GM19351 (cell line): ENCODE measurements at regions not wholly inside any gene's neighbourhood (a gene's known extent, or its start where the extent isn't known, plus 50 kb on each side); places are given as distances from the start of the nearest gene placed in this dataset.
"Not testable (repeated sequence)": the region's sequence is repeated elsewhere in the genome, so short reads cannot be mapped to it uniquely, and the experiment has no call there.

Source experiments
- ATAC-seq: cut with Tn5 transposase; IDR thresholded peaks from one replicate; pipeline ENCODE4 v1.9.1; 2021; ENCODE audit warnings: mild to moderate bottlenecking, moderate library complexity; ENCODE audit not compliant: unreplicated experiment

DNA sequence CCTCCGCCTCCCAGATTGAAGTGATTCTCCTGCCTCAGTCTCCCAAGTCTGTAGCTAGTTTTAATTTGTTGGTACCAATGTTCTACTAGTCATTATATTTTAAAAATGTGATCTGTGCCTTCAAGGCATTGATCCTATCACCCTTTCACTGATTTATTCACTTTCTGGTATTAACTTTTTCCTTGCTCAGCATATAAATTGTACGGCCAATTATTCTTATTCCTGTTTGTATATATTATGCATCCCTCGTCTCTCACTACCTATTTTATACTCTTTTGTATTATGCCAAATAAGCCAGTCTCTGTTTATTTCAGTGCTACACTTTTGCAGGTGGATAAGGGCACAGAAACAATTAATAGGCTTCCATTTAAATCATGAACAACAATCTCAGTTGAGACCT lies 620.2 kb upstream of the BCHE start:
- no peak for ATAC-seq

DNA sequence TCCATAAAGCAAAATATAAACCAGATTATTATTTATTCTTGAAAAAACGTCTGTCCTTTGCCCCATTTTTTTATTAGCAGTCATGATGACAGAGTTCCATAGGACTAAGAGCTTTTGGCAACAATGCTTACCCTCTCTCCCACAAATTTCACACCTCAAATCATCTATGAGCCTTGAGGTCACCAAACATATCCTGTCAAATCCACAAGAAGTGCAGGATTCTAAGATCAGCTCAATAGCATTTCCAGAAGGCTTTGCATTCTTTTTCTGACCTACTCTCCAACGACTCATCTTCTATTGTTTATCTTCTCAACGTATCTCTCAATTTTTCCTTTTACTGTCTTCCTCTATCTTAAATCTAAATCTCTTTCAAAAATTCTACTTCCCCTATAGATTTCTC lies 619.1 kb upstream of the BCHE start:
- no peak for ATAC-seq

DNA sequence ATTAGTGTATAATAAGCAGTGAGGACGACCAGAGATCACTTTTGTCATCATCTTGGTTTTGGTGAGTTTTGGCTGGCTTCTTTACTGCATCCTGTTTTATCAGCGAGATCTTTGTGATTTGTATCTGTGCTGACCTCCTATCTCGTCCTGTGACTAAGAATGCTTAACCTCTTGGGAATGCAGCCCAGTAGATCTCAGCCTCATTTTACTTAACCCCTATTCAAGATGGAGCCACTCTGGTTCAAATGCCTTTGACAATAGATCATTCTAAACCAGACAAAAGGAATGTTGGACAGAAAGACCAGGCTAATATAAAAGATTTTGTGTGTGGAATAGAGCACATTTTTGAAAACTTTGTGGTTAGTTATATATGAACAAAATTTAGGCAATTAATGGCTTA lies 618.5 kb upstream of the BCHE start:
- ATAC-seq = no peak

DNA sequence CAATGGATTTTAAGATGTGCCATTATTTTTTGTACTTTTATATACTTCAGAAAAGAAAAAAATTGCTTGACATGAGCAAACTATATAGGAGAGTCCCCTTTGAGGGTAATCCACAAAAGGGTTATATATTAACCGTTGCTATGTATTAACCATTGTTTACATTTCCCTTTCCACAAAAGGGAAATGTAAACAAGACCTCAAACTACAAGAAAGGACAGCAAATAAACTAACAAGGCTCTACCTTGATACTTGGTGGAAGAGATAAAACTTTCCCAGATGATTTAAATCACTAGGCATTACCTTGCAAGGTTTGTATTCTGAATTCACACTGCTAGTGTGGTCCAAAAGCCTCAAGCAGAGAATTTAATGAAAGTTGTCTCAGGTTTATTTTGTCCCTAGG lies 616.3 kb upstream of the BCHE start:
- ATAC-seq = no peak

DNA sequence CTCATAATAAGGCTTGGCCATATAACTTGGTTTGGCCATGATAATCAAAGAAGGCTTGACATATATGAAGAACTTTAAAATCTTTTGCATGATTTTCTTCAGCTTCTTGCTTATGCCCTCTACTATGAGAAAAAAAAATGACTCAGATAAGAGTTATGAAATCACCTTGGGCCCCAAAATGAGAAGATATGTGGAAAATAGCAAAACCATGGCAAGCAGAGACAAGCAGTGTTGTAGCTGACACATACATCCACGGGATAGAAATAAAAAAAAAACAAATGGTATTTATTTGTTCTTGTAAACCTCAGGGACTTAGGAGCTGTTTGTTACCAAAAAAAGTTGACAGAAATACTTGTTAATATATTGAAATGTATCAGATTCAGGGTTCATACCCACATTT lies 614.8 kb upstream of the BCHE start:
- no peak for ATAC-seq

DNA sequence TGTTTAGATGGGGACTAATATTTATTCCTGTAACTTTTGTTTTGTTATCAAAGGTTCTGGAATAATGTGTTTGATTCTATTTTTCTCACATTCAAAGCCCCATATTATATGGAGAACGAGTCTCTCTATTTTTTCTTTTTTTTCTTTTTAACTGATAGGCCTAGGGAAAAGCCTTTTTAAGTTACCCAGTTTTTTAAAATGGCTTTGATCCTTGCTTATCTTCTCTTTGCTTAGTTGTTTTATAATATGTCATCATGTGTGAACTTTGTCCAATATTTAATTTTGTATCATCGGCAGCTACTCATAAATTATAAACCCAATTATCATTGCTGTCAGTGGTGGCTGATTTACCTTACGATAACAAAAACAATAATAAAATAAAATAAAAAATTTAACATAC lies 610.3 kb upstream of the BCHE start:
- no peak for ATAC-seq

DNA sequence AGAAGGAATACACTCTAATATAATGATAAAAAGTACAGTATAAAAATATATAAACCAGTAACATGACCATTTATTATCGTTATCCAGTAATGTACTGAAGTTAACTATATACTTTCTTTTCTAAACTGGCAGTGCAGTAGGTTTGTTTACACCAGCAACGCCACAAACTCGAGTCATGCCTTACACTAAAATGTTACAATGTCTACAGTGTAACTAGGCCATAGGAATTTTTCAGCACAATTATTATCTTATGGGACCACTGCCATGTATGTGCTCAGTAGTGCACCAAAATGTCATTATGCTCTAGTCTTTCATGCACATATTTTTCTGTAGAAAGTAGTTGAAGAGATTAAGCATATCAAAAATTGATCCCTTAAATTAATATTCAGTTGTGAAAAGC lies 609.8 kb upstream of the BCHE start:
- no peak for ATAC-seq

DNA sequence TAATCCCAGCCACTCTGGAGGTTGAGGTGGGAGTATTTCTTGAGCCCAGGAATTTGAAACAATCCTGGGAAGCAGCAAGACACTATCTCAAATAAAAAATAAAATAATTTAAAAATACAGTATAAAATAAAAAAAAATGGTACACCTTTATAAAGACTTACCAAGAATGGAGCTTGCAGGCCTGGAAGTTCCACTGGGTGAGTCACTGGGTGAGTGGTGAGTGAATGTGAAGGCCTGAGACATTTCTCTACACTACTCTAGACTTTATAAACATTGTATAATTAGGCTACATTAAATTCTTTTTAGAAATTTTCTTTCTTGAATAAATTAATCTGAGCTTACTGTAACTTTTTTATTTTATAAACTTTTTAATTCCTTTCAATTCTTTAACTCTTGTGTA lies 609.1 kb upstream of the BCHE start:
- ATAC-seq = no peak

DNA sequence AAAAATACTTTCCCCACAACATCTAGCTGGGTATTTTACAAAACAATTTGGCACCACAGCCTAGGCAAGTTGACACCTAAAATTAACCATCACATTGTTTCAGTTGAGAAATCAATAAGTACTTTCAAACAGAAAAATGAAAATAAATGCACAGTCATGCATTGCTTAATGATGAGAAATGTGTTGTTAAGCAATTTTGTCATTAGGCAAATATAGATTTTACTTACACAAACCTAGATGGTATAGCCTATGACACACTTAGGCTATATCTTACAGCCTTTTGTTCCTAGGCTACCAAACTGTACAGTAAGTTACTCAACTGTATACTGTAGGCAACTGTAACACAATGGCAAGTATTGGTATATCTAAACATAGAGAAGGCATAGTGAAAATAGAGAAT lies 608.6 kb upstream of the BCHE start:
- ATAC-seq = no peak

DNA sequence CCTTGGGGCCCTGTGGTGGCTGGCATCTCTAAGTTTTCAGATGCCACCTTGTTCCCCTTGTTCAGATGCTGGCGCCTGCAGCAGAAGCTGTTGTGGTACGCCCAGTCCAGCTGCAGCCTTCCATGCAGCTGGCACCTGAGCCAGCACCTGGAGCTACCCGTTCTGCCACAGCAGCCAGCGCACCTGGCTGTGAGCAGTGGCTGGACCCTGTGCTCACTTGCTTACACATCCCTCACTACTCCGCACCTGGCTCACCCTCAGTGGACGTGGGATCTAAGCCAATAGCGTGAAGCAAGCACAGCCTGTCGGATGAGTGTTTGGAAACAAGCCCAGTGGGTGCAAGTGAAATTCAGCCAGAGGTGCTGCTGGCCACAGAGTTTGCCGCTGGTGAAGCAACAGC lies 607.5 kb upstream of the BCHE start:
- no peak for ATAC-seq

DNA sequence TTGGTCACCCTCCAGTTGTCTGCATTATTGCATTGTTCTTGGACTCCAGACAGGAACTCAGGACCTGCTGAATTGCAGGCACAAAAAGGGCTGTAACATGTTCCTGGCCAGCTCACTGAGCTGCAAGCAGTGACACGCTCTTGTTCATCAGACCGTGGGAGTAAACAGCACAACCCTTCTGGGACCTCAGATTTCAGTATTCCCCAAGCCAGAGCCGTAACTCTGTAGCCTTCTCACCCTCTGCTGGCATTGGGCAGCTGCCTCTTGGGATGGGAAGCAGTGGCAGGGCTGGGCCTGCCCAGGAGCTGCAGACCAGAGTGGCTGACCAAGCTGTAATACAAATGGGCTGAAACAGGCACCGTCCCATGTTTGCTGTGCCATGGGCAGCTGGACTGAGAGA lies 607.1 kb upstream of the BCHE start:
- no peak for ATAC-seq

DNA sequence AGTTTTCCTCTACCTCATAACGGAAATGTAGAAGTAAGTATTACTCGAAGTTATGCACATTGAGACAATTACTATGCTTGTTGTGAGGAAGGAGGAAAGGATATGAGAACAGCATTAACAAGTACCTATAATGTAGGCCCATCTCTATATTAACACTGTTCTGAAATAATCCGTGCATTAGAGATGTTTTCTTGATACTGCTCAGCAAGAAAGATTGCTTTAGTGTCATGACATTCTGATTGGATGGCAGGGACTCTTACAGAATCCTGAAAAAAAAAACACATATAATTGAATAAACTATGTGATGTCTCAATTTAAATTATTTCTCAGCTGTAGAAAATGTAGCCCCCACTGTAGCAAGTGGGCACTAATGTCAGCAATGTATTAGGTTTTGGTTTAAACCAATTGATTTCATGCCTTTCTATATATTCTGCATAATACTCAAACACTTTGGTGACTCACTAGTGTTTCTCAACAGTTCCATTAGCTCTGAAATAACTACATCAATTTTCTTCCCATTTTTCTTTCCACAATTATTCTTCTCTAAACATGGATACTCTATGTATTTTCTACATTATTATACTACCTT lies 598.3 kb upstream of the BCHE start:
- ATAC-seq = no peak

DNA sequence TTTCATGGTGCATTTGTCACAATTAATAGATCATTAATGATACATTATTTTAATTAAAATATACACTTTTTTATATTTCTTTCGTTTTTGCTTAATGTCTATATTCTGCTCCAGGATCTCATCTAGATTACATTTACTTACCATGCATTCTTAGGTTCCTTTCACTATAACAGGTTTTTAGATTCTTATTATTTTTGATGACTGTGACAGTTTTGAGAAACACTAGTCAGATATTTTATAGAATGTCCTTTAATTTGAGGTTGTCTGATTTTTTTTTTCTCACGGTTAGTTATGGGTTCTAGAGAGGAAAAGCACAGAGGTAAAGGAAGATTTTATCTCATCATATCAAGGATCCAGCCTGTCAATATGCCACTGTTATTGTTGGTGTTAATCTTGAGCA lies 595.8 kb upstream of the BCHE start:
- ATAC-seq = no peak

DNA sequence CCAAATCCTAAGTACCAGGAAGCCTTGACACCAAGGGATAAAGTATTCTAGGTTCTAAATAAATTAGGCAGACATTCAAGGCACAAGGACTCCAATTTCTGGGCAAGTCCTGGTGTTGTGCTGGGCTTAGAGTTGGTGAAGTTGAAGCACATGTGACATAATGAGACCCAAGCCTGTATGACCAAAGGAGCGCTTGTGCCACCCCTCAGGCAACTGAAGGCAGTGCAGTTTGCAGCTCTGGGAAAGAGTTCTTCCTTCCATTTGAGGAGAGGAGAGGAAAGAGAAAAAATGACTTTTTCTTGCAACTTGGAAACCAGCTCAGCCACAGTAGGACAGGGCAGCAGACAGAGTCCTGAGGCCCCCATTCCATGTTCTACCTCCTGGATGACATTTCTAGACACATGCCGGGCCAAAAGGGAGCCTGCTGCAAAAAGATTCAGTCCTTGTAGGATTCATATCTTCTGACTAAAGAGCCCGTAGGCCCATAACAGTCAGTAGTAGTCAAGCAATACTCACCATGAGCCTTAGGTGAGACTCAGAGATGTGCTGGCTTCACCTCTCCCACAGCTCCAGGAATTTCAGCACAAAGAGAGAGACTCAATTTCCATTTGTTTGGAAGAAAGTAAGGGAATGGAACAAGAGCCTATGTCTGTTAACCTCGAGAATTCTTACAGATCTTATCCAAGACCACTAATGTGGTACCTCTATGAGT lies 588.8 kb upstream of the BCHE start:
- no peak for ATAC-seq

DNA sequence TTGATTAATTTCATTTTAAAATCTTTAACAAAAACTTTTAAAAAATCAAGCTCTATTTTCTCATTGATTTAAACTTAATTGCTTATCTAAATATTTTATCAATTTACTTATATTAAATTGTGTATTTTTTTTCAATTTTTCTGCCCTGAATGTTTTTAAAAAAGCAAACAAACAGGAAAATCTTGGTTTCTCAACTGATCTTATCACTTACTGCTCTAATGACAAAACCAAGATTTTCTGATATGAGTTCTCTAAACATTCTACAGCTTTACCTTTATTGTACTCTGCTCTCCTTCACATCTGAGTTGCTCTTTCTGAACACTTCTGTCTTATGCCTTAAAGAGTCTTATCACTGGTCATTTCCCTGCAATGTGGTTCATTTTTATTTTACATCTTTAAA lies 587.8 kb upstream of the BCHE start:
- ATAC-seq = no peak

DNA sequence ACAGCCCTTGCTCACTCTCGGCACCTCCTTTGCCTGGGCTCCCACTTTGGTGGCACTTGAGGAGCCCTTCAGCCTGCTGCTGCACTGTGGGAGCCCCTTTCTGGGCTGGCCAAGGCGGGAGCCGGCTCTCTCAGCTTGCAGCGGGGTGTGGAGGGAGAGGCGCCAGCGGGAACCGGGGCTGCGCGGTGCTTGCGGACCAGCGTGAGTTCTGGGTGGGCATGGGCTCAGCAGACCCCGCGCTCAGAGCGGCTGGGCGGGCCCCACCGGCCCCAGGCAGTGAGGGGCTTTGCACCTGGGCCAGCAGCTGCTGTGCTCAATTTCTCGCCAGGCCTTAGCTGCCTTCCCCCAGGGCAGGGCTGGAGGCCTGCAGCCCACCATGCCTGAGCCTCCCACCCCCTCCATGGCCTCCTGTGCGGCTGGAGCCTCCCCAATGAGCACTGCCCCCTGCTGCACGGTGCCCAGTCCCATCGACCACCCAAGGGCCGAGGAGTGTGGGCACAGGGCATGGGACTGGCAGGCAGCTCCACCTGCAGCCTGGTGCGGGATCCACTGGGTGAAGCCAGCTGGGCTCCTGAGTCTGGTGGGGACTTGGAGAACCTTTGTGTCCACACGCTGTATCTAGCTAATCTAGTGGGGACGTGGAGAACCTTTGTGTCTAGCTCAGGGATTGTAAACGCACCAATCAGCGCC lies 586.7 kb upstream of the BCHE start:
- ATAC-seq = not testable (repeated sequence)

DNA sequence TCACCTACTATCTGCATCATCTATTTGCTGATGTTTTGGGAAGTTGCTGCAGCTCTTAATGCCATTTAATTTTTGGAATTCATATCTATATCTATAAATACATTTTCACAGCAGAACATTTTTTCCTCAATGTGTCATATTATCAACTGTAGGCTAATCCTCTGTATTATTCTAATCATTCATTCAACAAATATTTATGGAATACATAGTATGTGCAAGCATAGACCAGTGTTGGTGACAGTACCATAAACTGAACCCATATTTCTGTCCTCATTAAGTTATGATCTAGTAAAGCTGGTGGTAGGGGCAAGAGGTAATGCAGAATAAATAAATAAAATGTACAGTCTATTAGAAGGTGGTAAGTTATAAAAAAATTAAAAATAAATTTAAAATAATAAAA lies 585.3 kb upstream of the BCHE start:
- no peak for ATAC-seq

DNA sequence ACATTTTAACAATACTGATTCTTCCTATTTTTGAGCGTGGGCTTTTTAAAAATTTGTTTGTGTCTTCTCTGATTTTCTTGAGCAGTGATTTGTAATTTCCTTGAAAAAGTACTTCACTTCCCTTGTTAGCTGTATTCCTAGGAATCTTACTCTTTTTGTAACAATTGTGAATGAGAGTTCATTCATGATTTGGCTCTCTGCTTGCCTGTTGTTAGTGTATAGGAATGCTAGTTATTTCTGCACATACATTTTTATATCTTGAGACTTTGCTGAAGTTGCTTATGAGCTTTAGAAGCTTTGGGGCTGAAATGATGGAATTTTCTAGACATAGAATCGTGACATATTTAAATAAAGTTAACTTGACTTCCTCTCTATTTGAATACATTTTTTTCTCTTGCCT lies 582.8 kb upstream of the BCHE start:
- ATAC-seq = no peak

DNA sequence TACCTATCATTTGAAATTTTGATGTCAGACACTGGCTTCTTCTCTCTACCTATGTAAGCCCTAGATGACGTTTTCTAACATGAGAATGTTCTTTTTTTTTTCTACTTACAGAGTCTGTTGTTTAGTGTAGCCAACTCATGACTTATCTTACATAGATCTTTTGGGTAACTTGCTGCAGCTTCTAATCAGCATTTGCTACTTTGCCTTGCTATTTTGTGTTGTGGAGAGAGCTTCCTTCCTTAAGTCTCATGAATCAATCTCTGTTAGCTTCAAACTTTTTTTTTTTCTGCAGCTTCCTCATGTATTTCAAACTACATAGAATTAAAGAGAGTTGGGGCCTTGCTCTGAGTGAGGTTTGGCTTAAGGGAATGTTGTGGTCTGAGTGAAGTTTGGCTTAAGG lies 568.7 kb upstream of the BCHE start:
- no peak for ATAC-seq

DNA sequence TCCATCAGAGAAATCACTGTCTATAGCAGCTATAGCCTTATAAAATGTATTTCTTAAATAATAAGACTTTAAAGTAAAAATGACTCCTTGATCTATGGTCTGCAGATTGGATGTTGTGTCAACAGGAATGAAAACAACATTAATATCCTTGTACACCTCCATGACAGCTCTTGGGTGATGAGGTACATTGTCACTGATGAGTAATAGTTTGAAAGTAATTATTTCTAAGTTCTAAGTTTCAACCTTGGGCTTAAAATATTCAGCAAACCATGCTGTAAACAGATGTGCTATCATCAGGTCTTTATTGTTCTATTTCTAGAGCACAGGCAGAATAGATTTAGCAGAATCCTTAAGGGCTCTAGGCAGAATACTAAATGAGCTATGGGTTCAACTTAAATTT lies 568.2 kb upstream of the BCHE start:
- ATAC-seq = no peak

DNA sequence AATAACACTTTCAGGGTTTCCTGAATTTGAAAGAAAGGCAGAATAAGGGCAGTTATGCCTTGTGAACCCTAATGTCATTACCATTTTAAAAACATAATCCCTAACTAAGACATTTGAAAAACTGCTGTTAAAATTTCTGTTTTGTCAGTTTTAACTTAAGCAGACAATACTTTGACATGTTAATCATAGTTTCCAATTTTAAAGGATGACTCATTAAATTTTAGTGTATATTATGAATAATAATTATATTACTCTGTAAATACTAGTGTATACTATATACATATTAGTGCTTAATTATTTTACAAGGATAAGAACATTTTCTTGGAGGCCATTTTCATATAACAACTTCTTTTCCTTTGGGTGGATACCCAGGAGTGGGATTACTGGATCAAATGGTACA lies 553.1 kb upstream of the BCHE start:
- no peak for ATAC-seq

DNA sequence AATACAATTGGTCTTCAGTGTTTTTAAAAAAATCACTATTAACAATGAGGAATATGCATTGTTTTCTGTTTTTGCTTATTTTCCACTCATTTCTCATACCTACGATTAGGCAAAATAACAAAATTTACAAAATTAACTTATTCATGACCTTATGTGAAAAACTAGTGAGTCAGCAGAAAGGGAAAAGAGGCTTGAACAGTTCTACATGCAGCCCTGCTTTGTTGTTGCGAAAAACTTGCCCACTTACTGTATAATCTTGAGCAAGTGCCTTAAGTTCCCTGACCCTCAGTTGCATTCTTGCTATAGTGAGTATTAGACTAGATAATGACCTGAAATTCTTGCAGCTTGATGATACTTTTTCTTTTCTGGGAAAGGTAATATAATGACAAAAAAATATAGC lies 551.1 kb upstream of the BCHE start:
- no peak for ATAC-seq
